ENCODE measurements at regions not wholly inside any gene's neighbourhood (a gene's known extent, or its start where the extent isn't known, plus 50 kb on each side); places are given as distances from the start of the nearest gene placed in this dataset.

DNA sequence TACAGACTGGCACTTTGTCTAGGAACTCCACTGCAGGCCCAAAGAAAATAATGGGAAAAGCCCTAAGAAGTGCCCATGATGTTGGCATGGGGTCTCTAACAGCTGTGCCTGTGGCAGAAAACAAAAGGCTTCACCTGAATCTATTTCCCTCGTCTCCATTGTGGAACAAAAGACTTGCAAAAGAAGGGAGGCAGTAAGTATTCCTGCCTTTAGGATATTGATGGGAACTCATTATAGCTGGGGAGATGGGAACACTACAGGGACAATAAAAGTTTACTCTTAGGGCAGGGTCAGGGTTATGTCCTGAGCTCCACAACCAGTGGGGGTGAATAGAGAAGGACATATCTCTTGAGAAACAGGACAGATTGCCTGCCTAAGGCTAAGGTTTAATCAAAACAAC is 930.6 kb upstream of the EPHA6 start:
- TF ChIP-seq YY1 (IDR thresholded peaks at IDR 0.05; ENCODE audit: insufficient read depth, insufficient read length) = no peak
- TF ChIP-seq ZNF274 (IDR thresholded peaks at IDR 0.05; ENCODE audit: low read depth, low read length) = no peak
- TF ChIP-seq SUZ12 (IDR thresholded peaks at IDR 0.05; ENCODE audit: extremely low read depth, insufficient read depth, insufficient read length) = no peak
